SW 1271 (cell line): ENCODE measurements at regions not wholly inside any gene's neighbourhood (a gene's known extent, or its start where the extent isn't known, plus 50 kb on each side); places are given as distances from the start of the nearest gene placed in this dataset.
"Not testable (repeated sequence)": the region's sequence is repeated elsewhere in the genome, so short reads cannot be mapped to it uniquely, and the experiment has no call there.

Source experiments
- DNase-seq, 2 experiments: peaks; one replicate each; lab custom pipeline; 2025; lab: John Stamatoyannopoulos, UW

DNA sequence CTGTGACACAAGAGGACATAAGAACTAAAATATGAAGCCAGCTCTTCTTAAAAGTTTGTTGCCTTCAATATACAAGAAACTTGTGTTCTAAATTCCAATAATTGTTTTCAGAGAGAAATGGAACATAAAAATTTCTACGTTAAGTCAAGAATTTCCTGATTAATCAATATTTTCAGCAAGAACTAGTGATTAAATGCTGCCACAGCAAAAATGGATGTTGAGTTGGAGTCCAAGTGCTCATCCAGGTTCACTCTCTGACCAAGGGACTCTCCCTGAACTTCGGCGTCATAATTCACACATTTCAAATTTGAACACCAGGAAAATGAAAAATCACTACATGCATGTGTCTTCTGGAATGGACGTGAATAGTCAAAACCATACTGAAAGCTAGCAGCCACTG is 1263.6 kb upstream of the GOT2 start:
- DNase-seq: no peak

DNA sequence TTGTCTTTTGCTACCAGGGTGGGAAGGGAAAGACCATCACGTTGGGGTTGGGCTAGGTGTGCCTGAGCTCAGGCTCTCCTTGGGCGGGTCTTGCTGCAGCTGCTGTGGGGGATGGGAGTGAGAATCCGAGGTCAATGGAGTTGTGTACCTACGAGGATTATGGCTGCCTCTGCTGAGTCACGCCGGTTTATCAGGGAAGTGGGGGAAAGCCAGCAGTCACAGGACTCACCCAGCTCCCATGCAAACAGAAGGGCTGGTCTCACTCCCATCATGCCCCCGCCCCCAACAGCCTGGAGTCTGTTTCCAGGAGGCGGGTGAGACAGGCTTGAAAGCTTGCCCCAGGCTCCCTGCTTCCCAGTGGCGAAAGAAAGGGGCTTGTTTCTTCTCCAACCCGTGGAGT is 1259.0 kb upstream of the GOT2 start:
- no peak for DNase-seq

DNA sequence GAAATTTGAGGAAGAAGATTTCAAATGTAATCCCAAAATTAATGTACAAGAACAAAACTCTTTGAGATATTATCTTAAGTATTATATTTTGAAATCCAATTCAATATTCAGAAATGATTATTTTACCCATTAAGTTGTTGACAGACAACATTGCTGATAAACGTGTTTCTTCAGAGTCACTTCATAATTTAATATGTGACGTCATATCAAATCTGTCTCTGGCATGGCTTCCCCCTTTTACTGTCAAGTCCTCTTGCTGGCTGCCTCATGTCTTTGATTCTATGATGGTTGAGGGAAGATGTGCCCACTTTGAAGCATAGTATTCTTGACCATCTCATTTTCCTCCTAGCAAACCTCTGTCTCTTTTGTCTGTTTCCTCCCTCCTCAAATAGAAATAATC is 1257.1 kb upstream of the GOT2 start:
- no peak for DNase-seq

DNA sequence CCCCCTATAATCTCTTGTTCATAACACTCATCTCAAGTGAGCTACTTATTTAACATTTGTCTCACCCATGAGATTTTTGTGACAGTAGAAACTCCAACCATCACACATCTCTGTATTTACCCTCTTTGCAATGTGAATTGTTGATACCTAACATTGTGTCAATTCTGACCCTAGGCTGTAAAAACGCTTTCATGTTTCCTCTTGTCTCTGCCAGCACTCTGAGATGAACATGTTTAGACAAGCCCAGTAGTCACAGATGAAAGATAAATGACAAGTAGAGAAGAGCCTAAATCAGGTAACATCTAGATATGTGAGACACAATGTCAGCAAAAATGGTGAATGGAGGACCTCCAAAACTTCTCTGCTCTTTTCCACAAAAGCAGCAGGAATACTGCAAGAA is 1254.5 kb upstream of the GOT2 start:
- DNase-seq: no peak

DNA sequence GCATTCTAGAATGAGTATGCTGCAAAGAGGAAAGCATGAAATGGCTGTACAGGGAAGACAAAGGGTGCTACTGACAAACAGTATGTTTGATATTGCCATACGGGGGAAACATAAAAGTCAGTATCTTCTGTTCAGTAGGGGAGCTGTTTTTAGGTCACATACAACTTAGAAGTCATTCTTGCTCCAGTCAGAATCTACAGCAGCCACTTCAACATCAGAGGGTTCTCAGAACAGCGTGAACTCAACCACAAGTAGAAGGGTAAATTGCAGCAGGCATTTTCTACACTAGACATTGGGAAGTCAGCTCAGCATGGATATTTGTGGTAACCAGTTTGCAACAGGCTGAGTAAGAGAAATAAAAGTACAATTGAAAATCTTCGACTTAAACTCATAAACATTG is 1241.8 kb upstream of the GOT2 start:
- no peak for DNase-seq

DNA sequence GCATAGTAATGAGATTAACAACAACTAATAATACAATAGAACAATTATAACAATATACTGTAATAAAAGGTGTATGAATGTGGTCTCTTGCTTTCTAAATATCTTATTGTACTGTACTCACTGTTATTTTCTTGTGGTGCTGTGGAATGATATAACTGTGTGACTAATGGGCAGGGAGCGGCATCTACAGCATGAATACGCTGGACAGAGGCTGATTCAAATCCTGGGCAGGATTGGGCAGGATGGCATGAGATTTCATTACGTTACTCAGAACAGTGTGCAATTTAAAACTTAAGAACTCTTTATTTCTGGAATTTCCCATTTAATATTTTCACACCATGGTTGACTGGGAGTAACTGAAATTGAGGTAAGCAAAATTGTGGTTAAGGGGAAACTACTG is 1239.8 kb upstream of the GOT2 start:
- DNase-seq: no peak

DNA sequence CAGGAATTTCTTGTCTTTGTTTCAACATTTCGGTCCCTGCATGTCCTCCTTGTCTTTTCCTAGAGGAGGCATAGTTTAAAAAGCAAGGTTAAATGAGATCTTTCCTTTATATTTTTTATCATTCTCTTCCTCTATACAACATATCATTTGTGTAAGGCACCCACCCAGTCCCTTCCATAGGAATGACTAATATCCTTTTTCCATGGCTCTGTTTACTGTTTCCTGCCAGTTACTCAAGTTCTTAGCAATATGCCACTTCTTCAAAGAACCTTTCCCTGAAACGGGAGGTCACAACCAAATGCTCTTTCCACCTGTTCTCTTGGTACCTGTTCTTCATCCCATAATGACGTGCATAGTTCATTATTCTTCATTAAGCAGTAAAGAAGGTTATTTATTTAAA is 1237.1 kb upstream of the GOT2 start:
- no peak for DNase-seq

DNA sequence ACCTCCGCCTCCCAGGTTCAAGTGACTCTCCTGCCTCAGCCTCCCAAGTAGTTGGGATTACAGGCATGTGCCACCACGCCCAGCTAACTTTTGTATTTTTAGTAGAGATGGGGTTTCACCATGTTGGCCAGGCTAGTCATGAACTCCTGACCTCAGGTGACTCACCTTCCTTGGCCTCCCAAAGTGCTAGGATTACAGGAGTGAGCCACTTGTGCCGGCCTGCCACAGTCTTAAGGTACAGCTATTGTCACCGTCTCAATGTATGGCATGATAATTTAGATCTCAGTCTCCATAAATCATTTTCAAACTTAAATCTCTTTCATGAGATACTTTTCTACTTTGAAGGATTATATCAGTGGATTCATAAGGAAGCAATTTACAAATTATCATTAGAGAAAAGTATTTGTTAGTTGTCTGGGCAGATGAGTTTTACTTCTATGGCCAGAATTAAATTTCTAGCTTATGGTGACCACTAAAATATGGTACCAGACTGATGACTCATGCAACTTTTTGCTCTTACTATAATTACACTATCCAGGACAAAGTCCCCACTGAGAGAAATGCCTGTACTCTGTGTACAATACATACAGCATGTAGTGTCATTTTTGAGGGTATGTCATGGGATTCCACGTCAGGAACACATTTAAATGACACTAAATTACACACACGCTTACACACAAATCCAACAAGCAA is 1230.3 kb upstream of the GOT2 start:
- no peak for DNase-seq

DNA sequence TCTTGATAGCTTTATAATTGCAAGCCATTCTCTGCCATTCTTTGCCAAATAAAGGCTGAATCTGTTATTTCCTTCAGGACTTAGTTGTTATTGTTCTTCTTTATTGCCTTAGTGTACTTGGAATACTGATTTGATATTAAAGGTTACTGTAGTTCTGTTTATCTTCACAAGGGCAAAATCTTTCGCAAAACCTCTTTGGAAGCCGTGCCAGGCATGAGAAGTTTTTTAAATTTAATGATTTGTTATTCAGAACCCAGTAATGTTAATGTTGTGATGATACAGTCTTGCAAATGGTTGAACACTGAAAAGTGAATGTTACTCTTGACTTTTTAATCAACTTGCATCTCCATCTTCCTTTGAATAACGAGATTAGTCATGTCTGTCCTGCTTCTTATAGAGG is 1225.2 kb upstream of the GOT2 start:
- no peak for DNase-seq

DNA sequence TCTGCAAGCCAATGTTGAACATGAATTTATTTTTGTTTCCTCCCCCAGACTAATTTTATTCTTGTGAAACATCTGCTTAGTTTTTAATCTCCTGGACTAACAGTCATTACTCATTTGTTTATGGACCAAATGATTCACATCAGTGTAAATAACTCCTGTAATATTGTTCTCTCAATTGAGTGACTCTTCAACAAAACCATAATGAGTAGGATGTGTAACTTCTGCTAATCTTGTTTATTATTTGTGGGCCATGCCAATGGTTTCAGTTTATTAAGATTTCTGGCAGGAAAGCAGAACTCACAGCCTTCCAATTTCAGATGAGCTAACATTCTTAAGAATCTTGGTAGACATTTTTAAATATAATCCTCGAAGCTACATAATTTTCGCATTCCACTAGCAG is 1216.3 kb upstream of the GOT2 start:
- DNase-seq: no peak

DNA sequence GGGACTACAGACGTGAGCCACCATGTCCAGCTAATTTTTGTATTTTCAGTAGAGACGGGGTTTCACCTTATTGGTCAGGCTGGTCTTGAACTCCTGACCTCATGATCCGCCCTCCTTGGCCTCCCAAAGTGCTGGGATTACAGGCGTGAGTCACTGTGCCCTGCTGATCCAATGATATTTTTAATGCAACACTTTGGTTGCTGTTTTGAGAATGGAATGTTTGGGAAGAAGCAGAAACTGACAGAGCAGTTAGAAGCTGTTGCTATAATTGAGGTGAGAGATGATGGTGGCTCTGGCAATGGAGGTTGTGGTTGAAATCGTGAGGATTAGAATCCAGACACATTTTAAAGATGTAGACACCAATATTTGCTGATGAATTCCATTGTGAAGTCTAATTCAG is 1209.9 kb upstream of the GOT2 start:
- not testable (repeated sequence) for DNase-seq

DNA sequence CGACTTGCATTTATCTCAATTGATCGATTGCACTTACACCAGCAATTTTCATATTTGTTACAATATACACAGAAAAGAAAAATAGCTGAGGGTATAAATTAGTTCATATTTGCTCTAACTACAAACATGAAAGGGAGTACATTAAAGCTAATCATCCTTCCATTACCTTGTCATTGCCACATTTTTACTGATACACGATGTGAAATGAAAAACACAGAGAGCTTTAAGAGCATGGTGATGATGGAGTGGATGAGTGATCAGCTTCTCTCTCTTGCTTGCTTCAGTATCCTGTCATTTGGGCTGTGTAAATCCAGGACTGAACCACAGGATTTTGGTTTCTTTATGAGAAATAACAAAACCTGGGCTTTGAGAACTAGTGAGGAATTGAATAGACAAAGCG is 1207.5 kb upstream of the GOT2 start:
- no peak for DNase-seq

DNA sequence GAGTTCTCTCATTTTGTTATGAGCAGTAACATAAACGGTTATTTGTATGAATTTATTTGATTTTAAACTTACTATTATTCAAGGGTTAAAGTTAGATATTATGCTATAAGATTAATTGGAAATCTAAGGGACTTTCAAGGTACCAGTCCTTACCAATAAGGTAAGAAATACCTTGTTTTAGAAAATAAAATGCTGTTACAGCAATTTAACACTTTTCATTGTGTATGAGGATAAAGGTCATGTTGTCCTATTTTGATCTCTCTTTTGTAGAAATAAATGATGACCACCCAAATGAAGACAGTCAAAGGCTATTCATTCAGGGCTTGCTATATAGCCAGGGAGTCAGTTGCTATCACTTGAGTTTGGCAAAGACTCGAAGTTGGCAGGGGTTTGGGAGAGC is 1185.9 kb upstream of the GOT2 start:
- DNase-seq: no peak

DNA sequence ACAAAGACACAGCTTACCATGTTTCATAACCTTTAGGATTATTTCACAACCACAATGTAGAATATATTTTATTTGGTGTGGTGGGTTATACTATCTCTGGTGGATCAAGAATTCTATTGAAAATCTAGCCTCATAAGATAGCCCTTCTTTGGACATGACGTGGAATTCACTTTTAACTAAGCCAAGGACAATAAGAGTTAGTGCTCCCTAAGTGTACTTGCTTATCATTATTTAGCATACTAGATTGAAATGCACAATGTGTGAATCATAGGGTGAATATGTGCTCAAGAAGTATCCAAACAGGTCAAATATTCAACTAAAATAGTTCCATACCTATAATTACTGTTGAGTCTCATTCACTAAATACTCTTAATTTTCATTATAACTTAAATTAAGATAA is 1179.5 kb upstream of the GOT2 start:
- DNase-seq: no peak

DNA sequence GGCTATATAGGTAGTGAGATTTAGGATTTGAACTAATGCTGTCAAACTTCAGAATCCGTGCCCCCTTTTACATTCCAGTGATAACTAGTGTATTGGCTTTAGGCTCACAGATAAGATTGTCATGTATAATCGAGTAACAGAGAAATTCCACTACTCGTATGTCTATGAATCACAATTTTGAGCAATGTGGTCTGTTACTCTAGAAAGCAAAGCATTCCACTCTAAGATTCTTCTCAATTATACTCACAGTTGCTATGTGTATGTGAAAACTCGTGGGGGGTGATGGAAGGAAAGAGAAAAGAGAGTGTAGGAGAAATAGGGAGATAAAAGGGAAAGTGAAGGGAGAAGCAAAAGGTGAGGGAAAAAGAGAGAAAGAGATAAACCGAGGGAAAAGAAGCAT is 1175.1 kb upstream of the GOT2 start:
- no peak for DNase-seq

DNA sequence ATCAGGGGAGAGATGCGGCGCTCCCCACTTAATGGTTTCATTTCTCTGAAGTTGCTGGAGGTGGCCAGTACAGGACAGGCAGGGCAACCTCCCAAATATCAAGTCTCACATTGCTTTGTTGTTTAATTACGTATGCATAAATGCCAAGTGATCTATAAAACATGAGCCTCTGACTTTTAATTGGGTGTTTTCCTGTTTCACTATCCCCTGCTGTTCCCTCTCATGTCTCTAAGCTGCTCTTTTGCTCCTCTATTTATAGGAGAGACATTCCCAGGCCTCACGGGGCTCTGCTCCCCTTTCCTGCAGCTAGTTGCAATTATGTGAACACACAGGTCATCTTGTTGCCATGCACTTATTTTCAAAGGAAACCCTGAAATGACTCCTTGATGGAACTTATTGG is 1173.5 kb upstream of the GOT2 start:
- no peak for DNase-seq

DNA sequence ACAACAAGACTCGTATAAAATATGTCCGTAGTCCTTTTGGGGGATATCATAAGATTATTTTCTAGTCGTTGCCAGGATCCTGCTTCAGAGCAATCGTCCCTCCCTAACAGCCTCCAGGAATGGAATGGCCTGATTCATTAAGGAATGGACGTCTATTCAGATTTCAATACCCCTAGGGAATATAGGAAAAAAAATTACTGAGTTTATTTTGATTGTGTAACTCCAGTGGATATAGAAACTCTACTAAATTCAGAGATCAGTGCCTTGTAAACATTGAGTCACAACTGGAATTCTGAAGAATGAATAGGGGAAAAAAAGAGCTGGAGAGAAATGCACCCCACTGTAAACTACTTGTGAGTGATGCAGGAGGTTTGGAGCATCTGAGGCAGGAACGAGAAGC is 1171.5 kb upstream of the GOT2 start:
- no peak for DNase-seq

DNA sequence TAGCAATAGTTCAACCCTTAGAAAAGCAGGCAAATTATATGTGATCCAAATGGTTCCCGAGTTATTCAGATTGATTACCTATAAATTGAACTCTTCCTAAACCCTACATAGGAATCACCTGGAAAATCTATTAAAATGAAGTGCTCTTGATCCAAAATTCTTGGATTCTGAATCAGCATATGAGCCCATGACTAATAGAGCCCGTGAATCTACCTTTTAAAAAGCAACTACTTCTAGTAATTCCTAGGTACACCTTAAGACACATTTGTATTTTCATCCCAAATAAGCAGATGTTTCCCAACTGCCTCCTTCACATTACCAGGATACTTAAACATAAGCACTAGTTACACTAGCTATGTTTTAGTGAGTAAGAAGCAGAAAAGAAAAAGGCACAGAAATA is 1171.0 kb upstream of the GOT2 start:
- no peak for DNase-seq

DNA sequence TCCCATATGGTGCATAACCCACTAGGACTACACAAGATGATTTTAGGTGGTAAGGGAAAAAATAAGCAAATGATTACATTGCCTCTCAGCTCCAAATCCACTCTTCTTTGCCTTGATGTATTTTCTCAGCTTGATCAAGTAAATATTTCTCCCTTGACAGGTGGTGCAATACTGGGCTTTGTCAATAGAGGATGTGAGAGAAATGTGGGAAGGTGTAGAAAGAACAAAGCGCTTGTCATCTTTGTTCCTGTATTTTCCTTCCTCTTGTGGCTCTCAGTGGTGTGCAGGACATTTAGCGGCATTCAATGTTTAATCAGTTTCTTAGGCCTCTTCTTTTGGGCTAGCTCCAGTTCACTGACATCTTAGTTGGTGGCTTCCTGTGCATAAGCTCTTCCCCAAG is 1165.8 kb upstream of the GOT2 start:
- DNase-seq: no peak

DNA sequence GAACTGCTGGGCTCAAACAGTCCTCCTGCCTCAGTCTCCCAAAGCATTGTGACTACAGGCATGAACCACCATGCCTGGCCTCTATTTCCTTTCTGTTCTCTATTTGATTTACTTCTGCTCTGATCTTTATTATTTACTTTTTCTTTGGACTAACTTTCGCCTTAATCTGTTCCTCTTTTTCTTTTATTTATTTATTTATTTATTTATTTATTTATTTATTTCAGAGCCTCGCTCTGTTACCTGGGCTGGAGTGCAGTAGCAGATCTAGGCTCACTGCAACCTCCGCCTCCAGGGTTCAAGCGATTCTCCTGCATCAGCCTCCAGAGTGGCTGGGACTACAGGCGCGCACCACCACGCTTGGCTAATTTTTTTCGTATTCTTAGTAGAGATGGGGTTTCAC is 1158.3 kb upstream of the GOT2 start:
- no peak for DNase-seq

DNA sequence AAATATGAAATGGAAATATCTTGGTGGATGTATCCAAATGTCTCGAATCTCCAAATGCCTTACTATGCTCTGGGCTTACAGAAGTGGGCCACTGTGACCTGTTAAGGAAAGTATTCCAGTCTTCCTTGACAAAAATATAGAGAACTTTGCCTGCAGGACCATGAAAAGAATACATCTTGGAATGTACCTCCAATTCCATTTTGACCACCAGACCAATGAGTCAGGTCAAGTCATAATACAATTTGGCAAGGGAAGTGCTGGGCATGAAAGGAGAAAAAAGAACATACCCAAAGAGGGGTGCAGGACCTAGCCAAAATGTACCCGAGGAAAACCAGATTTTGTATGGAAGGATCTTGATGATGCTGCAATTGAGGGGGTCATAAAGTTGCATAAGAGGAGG is 1153.7 kb upstream of the GOT2 start:
- DNase-seq: no peak

DNA sequence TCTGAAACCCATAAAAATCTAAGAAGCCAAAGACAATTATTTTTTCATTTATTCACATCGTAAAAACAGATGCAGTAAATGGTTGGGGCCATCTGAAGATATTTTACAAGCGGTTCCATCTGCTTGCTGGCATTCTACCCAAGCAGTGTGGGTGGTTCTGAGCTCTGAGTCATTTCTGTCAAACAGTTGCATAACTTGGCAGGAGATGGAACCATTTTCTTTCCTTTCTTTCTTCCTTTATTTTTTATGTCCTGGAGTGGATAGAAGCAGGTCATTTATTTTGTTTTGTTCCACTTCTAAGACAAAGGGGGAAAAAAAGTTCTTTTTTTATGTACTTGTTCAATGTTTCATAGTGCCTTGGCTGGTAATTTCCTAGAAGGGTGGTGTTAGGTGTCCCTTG is 1151.9 kb upstream of the GOT2 start:
- DNase-seq: no peak

DNA sequence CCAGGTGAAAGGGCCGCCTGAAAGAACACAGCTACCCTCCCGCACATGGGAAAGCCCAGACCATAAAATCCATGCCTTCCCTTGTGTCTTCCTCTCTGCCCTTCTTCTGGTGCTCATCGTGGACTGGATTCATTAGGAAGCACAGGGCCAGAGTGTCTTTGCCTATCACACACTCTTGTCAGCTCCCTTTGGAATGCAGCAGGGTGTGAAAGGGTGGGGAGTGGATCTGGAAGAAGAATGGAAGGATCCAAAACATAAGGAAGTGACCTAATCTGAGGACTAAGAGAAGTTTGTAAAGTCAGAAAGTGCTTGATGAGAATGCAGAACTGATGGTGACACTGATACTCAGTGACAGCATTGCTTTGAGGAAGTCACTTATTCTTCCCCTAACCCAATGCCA is 1147.3 kb upstream of the GOT2 start:
- no peak for DNase-seq

DNA sequence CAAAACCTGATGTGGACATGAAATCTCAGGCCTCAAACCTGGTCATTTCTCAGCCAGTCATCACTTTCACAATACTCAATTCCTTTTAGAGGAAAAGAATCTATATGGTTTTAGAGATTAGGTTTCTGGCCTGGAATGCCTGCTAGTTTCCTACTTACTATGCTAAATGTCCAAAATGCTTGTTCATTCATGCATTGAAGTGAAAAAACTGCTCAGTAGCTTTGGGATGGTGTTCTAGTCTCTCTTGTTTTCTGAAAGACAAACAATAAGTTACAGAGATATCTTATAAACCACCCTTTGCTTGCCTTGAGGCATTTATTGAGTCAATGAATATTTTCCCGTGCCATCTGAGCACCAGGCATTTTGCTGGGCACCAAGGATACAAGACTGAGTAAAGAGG is 1146.5 kb upstream of the GOT2 start:
- DNase-seq: no peak

DNA sequence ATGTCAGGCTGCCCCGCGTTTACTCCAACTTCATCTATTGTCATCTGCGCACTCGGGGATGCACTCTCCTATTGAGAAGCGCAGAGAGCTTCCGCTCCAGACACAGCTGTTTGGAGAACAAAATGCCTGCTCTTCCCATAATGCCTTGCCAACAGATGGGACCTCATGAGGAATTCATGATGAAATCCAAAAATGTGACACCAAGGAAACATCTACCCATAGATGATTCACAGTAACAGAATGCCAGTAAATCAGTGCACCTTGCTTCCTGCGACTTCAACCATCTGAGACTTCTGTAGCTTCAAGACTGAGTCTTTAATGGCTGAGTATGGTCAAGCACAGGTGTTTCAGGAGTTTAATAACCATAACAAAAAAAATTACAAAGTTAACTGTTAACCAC is 1144.9 kb upstream of the GOT2 start:
- no peak for DNase-seq
